Duodenal mucosa (tissue), 2 donors: ENCODE measurements at regions not wholly inside any gene's neighbourhood (a gene's known extent, or its start where the extent isn't known, plus 50 kb on each side); places are given as distances from the start of the nearest gene placed in this dataset.

Experiments
- H3K27ac ChIP-seq: one replicate; pipeline ENCODE4 v1.7.0; 2013; ENCODE audit warnings: low read depth, low read length
- H3K27me3 ChIP-seq, 2 donors: one replicate each; pipeline ENCODE4 v1.7.0; 2013; ENCODE audit warnings: low read length in 2 of 2, control low read depth in 1 of 2; ENCODE audit not compliant: insufficient read depth in 2 of 2, control insufficient read depth in 1 of 2
- H3K36me3 ChIP-seq, 2 donors: one replicate each; pipeline ENCODE4 v1.7.0; 2013; ENCODE audit warnings: low read length in 2 of 2, control low read depth in 1 of 2; ENCODE audit not compliant: insufficient read depth in 2 of 2, control insufficient read depth in 1 of 2
- H3K4me1 ChIP-seq, 2 donors: one replicate each; pipeline ENCODE4 v1.7.0; 2013; ENCODE audit warnings: low read length in 2 of 2, control low read depth in 1 of 2; ENCODE audit not compliant: insufficient read depth in 2 of 2, control insufficient read depth in 1 of 2
- H3K4me3 ChIP-seq, 2 donors: one replicate each; pipeline ENCODE4 v1.7.0; 2013; ENCODE audit warnings: low read length in 2 of 2, low read depth in 1 of 2
- H3K9ac ChIP-seq, 2 donors: one replicate each; pipeline ENCODE4 v1.7.0; 2013; ENCODE audit warnings: low read length in 2 of 2, low read depth in 1 of 2
- H3K9me3 ChIP-seq, 2 donors: one replicate each; pipeline ENCODE4 v1.7.0; 2013; ENCODE audit warnings: low read length in 2 of 2, control low read depth in 1 of 2; ENCODE audit not compliant: control insufficient read depth in 1 of 2

GRCh38 chr14:61185534-61185933, 95.6 kb downstream of the TMEM30B start:
- H3K9ac ChIP-seq: no peak overlapping the region
- peaks cover 23 to 30% of the 10 kb centered on the region in 2 donors for H3K27me3 ChIP-seq
- H3K4me1 ChIP-seq: no peaks in the 10 kb centered on the region
- H3K36me3 ChIP-seq: no peaks in the 10 kb centered on the region
- H3K27ac ChIP-seq: no peak overlapping the region
- H3K9me3 ChIP-seq: no peaks in the 10 kb centered on the region
- H3K4me3 ChIP-seq: no peak overlapping the region

DNA sequence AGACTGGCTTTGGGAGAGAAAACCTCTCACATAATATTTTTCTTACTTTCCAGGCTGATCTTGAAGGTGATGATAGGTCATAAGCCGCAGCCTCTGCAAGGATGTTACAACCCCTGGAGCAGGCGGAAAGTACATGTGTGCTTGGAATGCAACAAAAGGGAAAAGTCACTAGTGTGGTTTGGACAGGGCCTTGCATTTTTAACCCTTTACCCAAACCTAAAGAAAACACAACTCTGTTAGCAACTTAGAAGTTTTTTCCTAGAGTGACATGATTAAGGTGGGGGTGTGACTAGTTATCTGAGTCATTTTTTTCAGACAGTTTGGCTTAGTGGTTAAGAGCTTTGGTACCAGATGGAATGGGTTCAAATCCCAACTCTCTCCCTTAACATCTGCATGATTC, 97.0 kb downstream of the TMEM30B start:
- H3K36me3 ChIP-seq: no peaks in the 10 kb centered on the region
- no peak overlapping the region for H3K9ac ChIP-seq
- H3K27ac ChIP-seq: no peak overlapping the region
- H3K9me3 ChIP-seq: no peaks in the 10 kb centered on the region
- H3K4me1 ChIP-seq: no peaks in the 10 kb centered on the region
- H3K4me3 ChIP-seq: no peak overlapping the region
- peaks cover 13 to 18% of the 10 kb centered on the region in 2 donors for H3K27me3 ChIP-seq

GRCh38 chr14:61183196-61183885, 97.8 kb downstream of the TMEM30B start:
- Histone ChIP-seq H3K36me3 (no peaks in the 10 kb centered on the region), H3K9me3 (no peaks in the 10 kb centered on the region), H3K9ac (no peak overlapping the region), H3K4me1 (peaks cover 0 to 6% of the 10 kb centered on the region in 2 donors), H3K27me3 (peaks cover 13 to 16% of the 10 kb centered on the region in 2 donors), H3K27ac (no peak overlapping the region), H3K4me3 (no peak overlapping the region)

DNA sequence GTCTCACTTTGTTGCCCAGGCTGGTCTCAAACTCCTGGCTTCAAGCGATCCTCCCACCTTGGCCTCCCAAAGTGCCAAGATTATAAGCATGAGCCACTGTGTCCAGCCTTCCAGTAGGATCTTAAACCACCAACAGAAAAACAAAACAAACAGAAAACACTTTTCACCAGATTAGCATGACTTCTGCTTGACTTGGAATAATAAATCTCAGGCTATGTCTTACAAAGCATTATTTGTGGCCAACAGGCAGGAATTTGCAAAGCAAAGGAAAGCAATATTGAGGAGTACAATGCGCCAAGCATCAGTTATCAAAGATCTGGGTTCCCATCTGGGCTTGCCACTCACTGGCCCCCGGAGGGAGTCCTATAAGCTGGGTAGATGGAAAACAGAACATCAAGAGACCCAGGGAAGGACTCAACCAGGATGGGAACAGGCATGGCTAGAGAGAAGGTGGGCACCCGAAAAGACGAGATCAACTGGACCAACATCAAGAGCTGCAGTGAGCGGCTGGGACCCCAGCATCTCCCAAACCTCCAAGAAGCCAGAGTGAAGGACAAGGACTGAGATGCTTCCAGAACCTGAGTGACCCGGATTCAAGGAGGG, 101.2 kb downstream of the TMEM30B start:
- Histone ChIP-seq H3K4me3 (no peak overlapping the region), H3K9me3 (no peaks in the 10 kb centered on the region), H3K4me1 (peaks cover 7 to 10% of the 10 kb centered on the region in 2 donors), H3K27ac (no peak overlapping the region), H3K36me3 (no peaks in the 10 kb centered on the region), H3K27me3 (peaks cover 0 to 4% of the 10 kb centered on the region in 2 donors), H3K9ac (no peak overlapping the region)

DNA sequence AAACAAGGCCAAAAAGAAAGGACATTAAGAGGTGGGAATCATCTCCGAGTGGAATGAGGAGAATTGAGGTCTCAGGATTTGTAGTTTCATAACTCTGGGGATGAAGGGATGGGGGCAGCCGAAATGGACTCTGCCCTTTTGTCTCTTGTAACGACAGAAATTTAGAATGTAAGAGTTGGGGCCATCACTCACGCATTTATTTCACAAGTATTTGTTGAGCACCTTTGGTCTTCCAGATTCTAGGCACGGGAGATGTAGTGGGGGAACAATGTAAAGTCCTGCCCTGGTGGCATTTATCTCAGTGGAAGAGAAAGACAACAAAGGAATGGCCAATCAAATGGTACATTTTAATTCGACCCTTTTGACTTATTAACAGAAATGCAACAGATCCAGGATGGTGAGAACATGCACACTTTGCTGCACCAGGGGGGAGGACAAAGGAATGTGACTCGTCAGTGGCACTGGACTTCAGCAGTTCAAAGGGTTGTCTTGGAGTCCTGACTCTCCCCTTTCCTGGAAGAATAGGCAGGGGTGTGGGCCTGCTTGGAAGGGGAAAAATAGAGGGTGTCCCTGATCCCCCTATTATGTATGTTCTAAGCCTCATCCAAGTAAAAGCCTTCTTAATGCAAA, 102.0 kb downstream of the TMEM30B start:
- H3K27ac ChIP-seq: no peak overlapping the region
- no peaks in the 10 kb centered on the region for H3K27me3 ChIP-seq

DNA sequence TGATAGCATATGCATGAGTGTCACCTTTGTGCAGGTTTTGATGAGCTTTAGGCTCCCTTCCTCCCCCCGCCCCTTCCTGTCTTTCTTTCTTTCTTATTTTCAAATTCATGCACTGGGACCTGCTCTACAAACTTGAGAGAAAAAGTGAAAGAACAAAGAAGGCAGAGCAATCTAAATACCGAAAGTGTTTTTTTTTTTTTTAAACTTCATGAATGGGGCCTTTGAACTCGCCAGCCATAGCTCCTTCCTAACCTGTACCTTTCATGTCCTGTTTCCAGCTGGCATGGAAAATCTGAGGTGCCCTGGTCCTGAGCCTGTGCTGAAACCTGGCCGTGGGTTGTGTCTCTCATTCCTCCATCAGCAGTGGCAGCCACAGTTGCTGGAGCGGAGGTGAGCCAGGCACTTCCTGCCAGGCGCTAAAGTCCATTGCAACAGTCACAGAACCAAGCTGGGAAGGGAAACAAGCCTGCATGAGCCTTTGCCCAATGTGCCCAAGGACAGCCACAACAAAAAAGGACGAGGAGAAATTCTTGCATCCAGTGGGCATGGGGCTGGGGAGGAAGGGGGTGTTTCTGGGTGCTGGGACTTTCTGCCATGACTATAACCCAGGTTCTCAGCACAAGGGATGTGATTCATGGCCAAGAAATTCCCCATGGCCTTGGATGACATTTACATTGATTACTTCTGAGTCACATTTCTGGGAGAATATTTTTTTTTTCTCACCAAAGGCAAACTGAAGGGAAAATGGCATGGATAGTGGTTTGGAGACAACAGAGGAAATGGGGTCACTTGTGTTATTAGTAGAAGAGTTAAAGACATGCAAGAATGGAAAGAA, 102.7 kb downstream of the TMEM30B start:
- H3K9ac ChIP-seq: no peak overlapping the region
- no peak overlapping the region for H3K27ac ChIP-seq
- H3K4me1 ChIP-seq: peaks cover 7 to 10% of the 10 kb centered on the region in 2 donors

More for the DNA sequence above, 102.0 kb downstream of the TMEM30B start:
- Histone ChIP-seq H3K4me1 (peaks cover 7 to 10% of the 10 kb centered on the region in 2 donors), H3K9me3 (no peaks in the 10 kb centered on the region), H3K9ac (no peak overlapping the region), H3K4me3 (no peak overlapping the region), H3K36me3 (no peaks in the 10 kb centered on the region)

GRCh38 chr14:61177279-61178225, 103.6 kb downstream of the TMEM30B start:
- Histone ChIP-seq H3K27ac (no peak overlapping the region), H3K4me1 (peaks cover 7 to 10% of the 10 kb centered on the region in 2 donors), H3K9me3 (no peaks in the 10 kb centered on the region), H3K36me3 (no peaks in the 10 kb centered on the region), H3K4me3 (peak overlapping the region in 1 of 2 donors; percentile 16), H3K27me3 (no peaks in the 10 kb centered on the region), H3K9ac (no peak overlapping the region)

More for the DNA sequence above, 102.7 kb downstream of the TMEM30B start:
- Histone ChIP-seq H3K27me3 (no peaks in the 10 kb centered on the region), H3K4me3 (peak overlapping the region in 1 of 2 donors; percentile 16), H3K9me3 (no peaks in the 10 kb centered on the region), H3K36me3 (no peaks in the 10 kb centered on the region)

- H3K27ac ChIP-seq: no peak overlapping the region
These were observed 104.5 kb downstream of the TMEM30B start for GRCh38 chr14:61176686-61177085.

DNA sequence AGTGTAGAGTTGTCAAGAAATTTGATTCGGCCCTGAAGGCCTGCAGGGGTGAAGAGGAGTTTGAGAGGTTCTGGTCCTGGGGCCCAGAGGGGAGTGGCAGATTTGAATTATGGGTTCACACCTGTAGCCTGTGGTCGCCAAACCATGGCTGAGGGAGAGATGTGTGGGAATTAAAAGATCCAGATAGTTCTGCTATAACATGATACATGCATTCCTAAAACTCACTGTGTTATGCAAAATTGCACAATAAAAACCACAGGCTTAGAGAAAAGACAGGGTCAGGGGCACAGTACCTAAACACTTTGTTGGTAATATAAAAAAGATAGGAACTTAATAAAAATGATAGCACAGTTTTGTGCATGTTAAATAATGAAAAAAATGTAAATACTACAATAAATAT, 106.2 kb downstream of the TMEM30B start:
- no peaks in the 10 kb centered on the region for H3K36me3 ChIP-seq
- no peak overlapping the region for H3K9ac ChIP-seq
- H3K9me3 ChIP-seq: no peaks in the 10 kb centered on the region
- H3K4me1 ChIP-seq: peaks cover 7 to 10% of the 10 kb centered on the region in 2 donors
- H3K4me3 ChIP-seq: no peak overlapping the region
- no peaks in the 10 kb centered on the region for H3K27me3 ChIP-seq
- H3K27ac ChIP-seq: no peak overlapping the region

More at GRCh38 chr14:61176686-61177085, 104.5 kb downstream of the TMEM30B start:
- H3K4me3 ChIP-seq: no peak overlapping the region
- no peaks in the 10 kb centered on the region for H3K36me3 ChIP-seq
- peaks cover 7 to 10% of the 10 kb centered on the region in 2 donors for H3K4me1 ChIP-seq
- no peak overlapping the region for H3K9ac ChIP-seq
- H3K27me3 ChIP-seq: no peaks in the 10 kb centered on the region
- H3K9me3 ChIP-seq: no peaks in the 10 kb centered on the region
